K562 (cell line): ENCODE measurements at regions not wholly inside any gene's neighbourhood (a gene's known extent, or its start where the extent isn't known, plus 50 kb on each side); places are given as distances from the start of the nearest gene placed in this dataset.

Experiments used
- CBX8 ChIP-seq: fragments of 200-600 bp; sonication (generic); IDR thresholded peaks from 2 replicates; pipeline ENCODE4 v1.6.1; 2012; ENCODE audit warnings: borderline replicate concordance, mixed run types, low read depth, mild to moderate bottlenecking, moderate library complexity, mixed read lengths, low read length, control low read depth, inconsistent platforms; ENCODE audit not compliant: poor library complexity, severe bottlenecking; ENCODE audit errors: extremely low read depth
- CHD7 ChIP-seq: fragments of 200-600 bp; sonication (generic); IDR thresholded peaks from one replicate; pipeline ENCODE4 v1.6.1; 2012; ENCODE audit warnings: mild to moderate bottlenecking, low read depth, low read length, inconsistent platforms
- REST ChIP-seq, 2 experiments: fragments of 450-650 bp; formaldehyde crosslinking in 1 of 2; IDR thresholded peaks; 2 replicates each; pipeline versions ENCODE4 v1.4.0 to v1.6.1; 2014 to 2020; ENCODE audit warnings: mild to moderate bottlenecking in 2 of 2, borderline replicate concordance in 1 of 2, low read depth in 1 of 2
- SMC3 ChIP-seq: conservative IDR thresholded peaks from 2 replicates; pipeline ENCODE4 v1.6.1; 2011; ENCODE audit warnings: low read depth, low read length, improper control_type of control experiment; ENCODE audit not compliant: insufficient read depth
- SP2 ChIP-seq: IDR thresholded peaks from 2 replicates; pipeline ENCODE4 v1.6.1; 2011; ENCODE audit warnings: mild to moderate bottlenecking, low read depth, low read length, moderate library complexity; ENCODE audit not compliant: poor library complexity, severe bottlenecking; ENCODE audit errors: extremely low read depth

- no peak for TF ChIP-seq SMC3
- no peak for TF ChIP-seq REST (IDR thresholded peaks at IDR 0.05; ENCODE audit: borderline replicate concordance)
- TF ChIP-seq REST (CRISPR knock-in tag; IDR thresholded peaks at IDR 0.05; ENCODE audit: low read depth): no peak
- TF ChIP-seq SP2: no peak
- no peak for TF ChIP-seq CBX8
- no peak for TF ChIP-seq CHD7
Measured at GRCh38 chr20:62584671-62585460, 57.4 kb upstream of the SLCO4A1 start.
